HG02798 (cell line): ENCODE measurements at regions not wholly inside any gene's neighbourhood (a gene's known extent, or its start where the extent isn't known, plus 50 kb on each side); places are given as distances from the start of the nearest gene placed in this dataset.

Experiments
- ATAC-seq: cut with Tn5 transposase; IDR thresholded peaks from one replicate; pipeline ENCODE4 v1.9.1; 2021; ENCODE audit warnings: mild to moderate bottlenecking; ENCODE audit not compliant: unreplicated experiment, poor library complexity

GRCh38 chr6:106035655-106036054 is 50.5 kb upstream of the PRDM1 start:
- ATAC-seq, result no peak

GRCh38 chr6:106033806-106034205 is 52.3 kb upstream of the PRDM1 start:
- no peak for ATAC-seq

- ATAC-seq, result no peak
Observed at GRCh38 chr6:106027758-106028157, 58.4 kb upstream of the PRDM1 start.

GRCh38 chr6:106026748-106027715 is 59.1 kb upstream of the PRDM1 start:
- ATAC-seq, result no peak

- ATAC-seq, result no peak
Observed at GRCh38 chr6:106025655-106026054, 60.5 kb upstream of the PRDM1 start.

GRCh38 chr6:106022801-106023200 is 63.3 kb upstream of the PRDM1 start:
- ATAC-seq, result no peak

- ATAC-seq, result no peak
Observed at GRCh38 chr6:106017454-106017853, 68.7 kb upstream of the PRDM1 start.

- no peak for ATAC-seq
Observed at GRCh38 chr6:106014955-106015354, 71.2 kb upstream of the PRDM1 start.

- ATAC-seq, result no peak
Observed at GRCh38 chr6:106011476-106011875, 74.7 kb upstream of the PRDM1 start.

GRCh38 chr6:106005954-106006353 is 80.2 kb upstream of the PRDM1 start:
- no peak for ATAC-seq

- no peak for ATAC-seq
Observed at GRCh38 chr6:106005013-106005412, 81.1 kb upstream of the PRDM1 start.

- ATAC-seq, result no peak
Observed at GRCh38 chr6:106003268-106003987, 82.7 kb upstream of the PRDM1 start.

- ATAC-seq, result no peak
Observed at GRCh38 chr6:106002005-106002404, 84.1 kb upstream of the PRDM1 start.

- no peak for ATAC-seq
Observed at GRCh38 chr6:106000935-106001334, 85.2 kb upstream of the PRDM1 start.

- no peak for ATAC-seq
Observed at GRCh38 chr6:105997482-105997881, 88.7 kb upstream of the PRDM1 start.

GRCh38 chr6:105995391-105995865 is 90.7 kb upstream of the PRDM1 start:
- ATAC-seq, result no peak

- ATAC-seq, result peak; percentile 2
Observed at GRCh38 chr6:105994591-105995390, 91.3 kb upstream of the PRDM1 start.

- peak; percentile 21 for ATAC-seq
Observed at GRCh38 chr6:105994118-105994590, 92.0 kb upstream of the PRDM1 start.

GRCh38 chr6:105993341-105994117 is 92.6 kb upstream of the PRDM1 start:
- ATAC-seq, result no peak
